OCI-LY3 (cell line): ENCODE measurements at regions not wholly inside any gene's neighbourhood (a gene's known extent, or its start where the extent isn't known, plus 50 kb on each side); places are given as distances from the start of the nearest gene placed in this dataset.

Source experiments
- H2AFZ ChIP-seq: fragments of 200-600, 300-600 bp; shearing (Covaris generic); 2 replicates; pipeline ENCODE4 v1.6.0; 2014; ENCODE audit warnings: antibody characterized with exemption, low read depth, low read length
- H3K27ac ChIP-seq: fragments of 200-600, 300-600 bp; sonication (generic); 2 replicates; pipeline ENCODE4 v1.5.1; 2014; ENCODE audit warnings: mild to moderate bottlenecking, low read length, moderate library complexity, mixed read lengths
- H3K27me3 ChIP-seq: fragments of 200-600, 300-600 bp; sonication (generic); 2 replicates; pipeline ENCODE4 v1.6.1; 2014; ENCODE audit warnings: low read depth, low read length, mixed read lengths
- H3K36me3 ChIP-seq: fragments of 200-600, 300-600 bp; sonication (generic); replicated peaks from 2 replicates; pipeline ENCODE3; 2014; ENCODE audit warnings: low read depth, low read length, mixed read lengths
- H3K4me1 ChIP-seq: fragments of 300-600, 200-600 bp; sonication (generic); 2 replicates; pipeline ENCODE4 v1.6.1; 2014; ENCODE audit warnings: low read length, mixed read lengths
- H3K4me2 ChIP-seq: fragments of 200-600, 300-600 bp; sonication (generic); 2 replicates; pipeline ENCODE4 v1.6.1; 2014; ENCODE audit warnings: low read length, mixed read lengths
- H3K4me3 ChIP-seq: fragments of 300-600, 200-600 bp; sonication (generic); 2 replicates; pipeline ENCODE4 v1.5.1; 2014; ENCODE audit warnings: antibody characterized with exemption, mild to moderate bottlenecking, low read length, moderate library complexity
- H3K79me2 ChIP-seq: fragments of 300-600, 200-600 bp; shearing (Covaris generic); 2 replicates; pipeline ENCODE4 v1.6.1; 2014; ENCODE audit warnings: mild to moderate bottlenecking, low read length, mixed read lengths
- H3K9ac ChIP-seq: fragments of 300-600, 200-600 bp; shearing (Covaris generic); 2 replicates; pipeline ENCODE4 v1.6.0; 2014; ENCODE audit warnings: mild to moderate bottlenecking, low read length, moderate library complexity
- H3K9me3 ChIP-seq: fragments of 200-600, 300-600 bp; shearing (Covaris generic); 2 replicates; pipeline ENCODE4 v1.6.1; 2014; ENCODE audit warnings: low read length, mixed read lengths; ENCODE audit not compliant: insufficient read depth
- H4K20me1 ChIP-seq: fragments of 200-600, 300-600 bp; sonication (generic); 2 replicates; pipeline ENCODE4 v1.6.1; 2016; ENCODE audit warnings: low read length, mixed read lengths; ENCODE audit not compliant: insufficient read depth
- EZH2phosphoT487 ChIP-seq: fragments of 200-600 bp; shearing (Covaris generic); IDR thresholded peaks from 2 replicates; pipeline ENCODE4 v1.6.1; 2018; ENCODE audit warnings: antibody characterized with exemption, mixed run types, low read depth
- TF ChIP-seq, protein P1 (sequence below): fragments of 200-600, 300-600 bp; sonication (generic); IDR thresholded peaks from 2 replicates; pipeline ENCODE4 v1.5.1; 2014; ENCODE audit warnings: antibody characterized with exemption, low read length, low read depth

DNA sequence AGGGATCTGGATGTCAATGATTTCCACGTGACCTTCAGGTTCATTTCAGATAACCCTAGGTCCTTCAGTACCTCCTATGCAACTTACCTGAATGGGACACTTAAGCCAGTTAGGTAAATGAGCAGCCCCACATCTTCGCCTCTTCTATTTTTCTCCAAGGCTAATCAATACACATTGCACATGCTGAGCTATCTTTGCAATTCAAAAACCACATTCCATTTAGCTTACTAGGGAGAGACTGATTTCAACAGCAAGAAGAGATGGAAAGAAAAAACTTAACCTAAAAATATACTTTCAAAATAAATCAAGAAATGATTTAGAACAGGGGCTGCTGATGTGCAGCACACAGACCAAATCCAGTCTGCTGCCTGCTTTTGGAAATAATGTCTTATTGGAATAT is 81.8 kb upstream of the CDCA7L start:
- no peaks in the 10 kb centered on the region for H3K27me3 ChIP-seq
- H3K9ac ChIP-seq: no peak overlapping the region
- no peak for TF ChIP-seq EZH2phosphoT487
- TF ChIP-seq, protein P1, sequence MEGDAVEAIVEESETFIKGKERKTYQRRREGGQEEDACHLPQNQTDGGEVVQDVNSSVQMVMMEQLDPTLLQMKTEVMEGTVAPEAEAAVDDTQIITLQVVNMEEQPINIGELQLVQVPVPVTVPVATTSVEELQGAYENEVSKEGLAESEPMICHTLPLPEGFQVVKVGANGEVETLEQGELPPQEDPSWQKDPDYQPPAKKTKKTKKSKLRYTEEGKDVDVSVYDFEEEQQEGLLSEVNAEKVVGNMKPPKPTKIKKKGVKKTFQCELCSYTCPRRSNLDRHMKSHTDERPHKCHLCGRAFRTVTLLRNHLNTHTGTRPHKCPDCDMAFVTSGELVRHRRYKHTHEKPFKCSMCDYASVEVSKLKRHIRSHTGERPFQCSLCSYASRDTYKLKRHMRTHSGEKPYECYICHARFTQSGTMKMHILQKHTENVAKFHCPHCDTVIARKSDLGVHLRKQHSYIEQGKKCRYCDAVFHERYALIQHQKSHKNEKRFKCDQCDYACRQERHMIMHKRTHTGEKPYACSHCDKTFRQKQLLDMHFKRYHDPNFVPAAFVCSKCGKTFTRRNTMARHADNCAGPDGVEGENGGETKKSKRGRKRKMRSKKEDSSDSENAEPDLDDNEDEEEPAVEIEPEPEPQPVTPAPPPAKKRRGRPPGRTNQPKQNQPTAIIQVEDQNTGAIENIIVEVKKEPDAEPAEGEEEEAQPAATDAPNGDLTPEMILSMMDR: no peak
- H4K20me1 ChIP-seq: no peaks in the 10 kb centered on the region
- H3K27ac ChIP-seq: no peak overlapping the region
- H3K4me3 ChIP-seq: no peak overlapping the region
- H3K4me1 ChIP-seq: no peaks in the 10 kb centered on the region
- H3K79me2 ChIP-seq: no peaks in the 10 kb centered on the region
- H3K9me3 ChIP-seq: no peaks in the 10 kb centered on the region
- H2AFZ ChIP-seq: no peak overlapping the region
- no peaks in the 10 kb centered on the region for H3K36me3 ChIP-seq
- H3K4me2 ChIP-seq: no peak overlapping the region

DNA sequence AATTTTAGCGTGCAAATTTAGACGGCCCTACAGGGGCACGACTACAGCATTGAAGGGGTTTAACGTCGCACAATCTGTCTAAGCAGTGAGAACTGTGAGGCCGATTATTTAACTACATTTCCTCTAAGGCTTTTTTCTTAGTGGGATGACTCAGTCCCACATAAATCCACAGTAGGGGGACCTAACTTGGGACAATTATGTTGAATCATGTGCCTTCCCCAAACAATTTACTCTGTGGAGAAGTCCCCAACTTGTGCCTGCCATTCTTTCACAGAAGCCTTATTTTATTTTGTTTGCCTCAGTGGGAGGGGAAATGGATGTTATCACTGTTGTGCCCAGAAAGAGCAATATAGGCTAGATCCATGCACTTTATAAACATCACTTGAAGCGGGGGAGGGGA is 80.3 kb upstream of the CDCA7L start:
- Histone ChIP-seq H3K4me2 (no peak overlapping the region), H3K27me3 (no peaks in the 10 kb centered on the region)

DNA sequence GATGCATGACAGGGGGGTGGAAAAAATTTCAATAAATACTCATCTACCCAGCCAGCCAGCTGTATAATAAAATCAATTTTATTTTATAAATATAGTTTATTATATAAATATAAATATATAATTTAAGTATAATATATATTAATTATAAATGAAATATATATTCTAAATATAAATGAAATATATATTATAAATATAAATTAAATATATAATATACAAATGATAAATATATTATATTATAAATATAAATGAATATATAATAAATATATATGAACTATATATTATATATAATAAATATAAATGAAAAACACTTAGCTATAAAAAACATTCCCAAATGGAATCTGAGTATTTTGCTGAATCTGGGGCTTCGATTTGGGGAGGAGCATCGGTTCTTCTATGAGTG is 79.4 kb upstream of the CDCA7L start:
- H3K27ac ChIP-seq: no peak overlapping the region
- no peaks in the 10 kb centered on the region for H3K9me3 ChIP-seq
- H3K9ac ChIP-seq: no peak overlapping the region
- no peaks in the 10 kb centered on the region for H3K27me3 ChIP-seq
- no peak overlapping the region for H3K4me2 ChIP-seq
- H4K20me1 ChIP-seq: no peaks in the 10 kb centered on the region
- H3K4me1 ChIP-seq: no peaks in the 10 kb centered on the region
- no peak overlapping the region for H2AFZ ChIP-seq
- TF ChIP-seq, protein P1: no peak
- no peak for TF ChIP-seq EZH2phosphoT487
- H3K4me3 ChIP-seq: no peak overlapping the region
- H3K79me2 ChIP-seq: no peaks in the 10 kb centered on the region
- H3K36me3 ChIP-seq: no peaks in the 10 kb centered on the region

More for the DNA sequence above, 80.3 kb upstream of the CDCA7L start:
- H3K4me3 ChIP-seq: no peak overlapping the region
- H3K4me1 ChIP-seq: no peaks in the 10 kb centered on the region
- H3K27ac ChIP-seq: no peak overlapping the region
- no peaks in the 10 kb centered on the region for H3K79me2 ChIP-seq
- no peaks in the 10 kb centered on the region for H3K36me3 ChIP-seq
- no peak overlapping the region for H2AFZ ChIP-seq
- no peak for TF ChIP-seq EZH2phosphoT487
- TF ChIP-seq, protein P1: no peak
- no peaks in the 10 kb centered on the region for H4K20me1 ChIP-seq
- H3K9me3 ChIP-seq: no peaks in the 10 kb centered on the region
- no peak overlapping the region for H3K9ac ChIP-seq

DNA sequence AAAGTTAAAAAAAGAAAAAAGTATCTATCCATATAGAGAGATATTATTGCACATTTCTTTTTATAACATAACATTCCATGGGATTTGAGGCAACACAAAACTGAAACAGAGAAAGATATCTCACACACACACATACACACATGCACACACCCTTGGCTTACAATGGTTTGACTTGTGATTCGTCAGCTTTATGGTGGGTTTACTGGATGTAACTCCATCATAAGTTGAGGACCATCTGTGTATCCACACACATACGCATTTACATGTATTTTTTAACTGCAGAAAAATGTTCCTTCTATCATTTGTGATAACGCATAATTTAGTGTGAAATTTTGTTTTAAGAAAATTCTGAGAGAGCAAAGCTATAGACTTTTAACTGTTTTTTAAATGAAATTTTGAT is 74.2 kb upstream of the CDCA7L start:
- Histone ChIP-seq H4K20me1 (no peaks in the 10 kb centered on the region), H3K4me1 (no peaks in the 10 kb centered on the region; the same call in 1 of the 2 replicates), H3K9me3 (no peaks in the 10 kb centered on the region), H3K27ac (no peak overlapping the region), H3K9ac (no peak overlapping the region), H2AFZ (no peak overlapping the region), H3K4me2 (no peak overlapping the region), H3K4me3 (no peak overlapping the region), H3K27me3 (no peaks in the 10 kb centered on the region), H3K79me2 (no peaks in the 10 kb centered on the region), H3K36me3 (no peaks in the 10 kb centered on the region)
- TF ChIP-seq, protein P1: no peak
- no peak for TF ChIP-seq EZH2phosphoT487
